Body of pancreas (tissue), 4 donors: ENCODE measurements at regions not wholly inside any gene's neighbourhood (a gene's known extent, or its start where the extent isn't known, plus 50 kb on each side); places are given as distances from the start of the nearest gene placed in this dataset.
A peak's percentile ranks its signal among the peaks of the same experiment; 100 is the strongest.
"Not testable (repeated sequence)": the region's sequence is repeated elsewhere in the genome, so short reads cannot be mapped to it uniquely, and the experiment has no call there.

Experiments used
- ATAC-seq: fragments of 150-250 bp; one replicate; pipeline ENCODE4 v1.9.1; 2016
- DNase-seq, 4 donors: peaks; one replicate each; pipeline ENCODE4 v3.0.0-alpha.2; 2019
- H3K27ac ChIP-seq, 4 donors: fragments of 200-600 bp; sonication (generic); 1 replicate in 3 of 4; 2 replicates in 1 of 4; pipeline versions ENCODE4 v1.5.1 to v1.6.1; 2016 to 2019; ENCODE audit warnings: mild to moderate bottlenecking in 1 of 4, mixed read lengths in 1 of 4, moderate library complexity in 1 of 4
- H3K27me3 ChIP-seq, 2 donors: fragments of 200-600 bp; sonication (generic); one replicate each; pipeline ENCODE4 v1.6.0; 2016; ENCODE audit warnings: mild to moderate bottlenecking in 1 of 2
- H3K36me3 ChIP-seq, 2 donors: fragments of 200-600 bp; sonication (generic); replicated peaks in 1 of 2; 2 replicates each; pipeline ENCODE4 v1.5.1; 2016; ENCODE audit warnings: low read depth in 2 of 2; ENCODE audit not compliant: insufficient read depth in 1 of 2
- H3K4me1 ChIP-seq: fragments of 200-600 bp; sonication (generic); one replicate; pipeline ENCODE4 v1.6.0; 2016
- H3K4me3 ChIP-seq, 2 donors: fragments of 200-600 bp; sonication (generic); 1 replicate in 1 of 2; 2 replicates in 1 of 2; pipeline ENCODE4 v1.5.1; 2016 to 2019
- H3K9me3 ChIP-seq, 3 donors: fragments of 200-600 bp; sonication (generic); 1 replicate in 2 of 3; 2 replicates in 1 of 3; pipeline ENCODE4 v1.5.1; 2016
- CTCF ChIP-seq, 7 experiments: fragments of 450-650 bp in 4 of 7; fragments of 200-600 bp in 3 of 7; sonication (generic) in 3 of 7; IDR thresholded peaks; one replicate each; pipeline ENCODE4 v1.5.1; 2016 to 2019; ENCODE audit warnings: antibody characterized with exemption in 7 of 7
- POLR2A ChIP-seq, 3 donors: fragments of 450-650 bp; IDR thresholded peaks; one replicate each; pipeline ENCODE4 v1.6.1; 2016; ENCODE audit warnings: antibody characterized with exemption in 3 of 3, mild to moderate bottlenecking in 2 of 3
- WGBS, 2 donors: methylation state at CpG; one replicate each; pipeline ENCODE4 v1.1.5; 2017; 5-methylcytosine and 5-hydroxymethylcytosine counted together
- intact Hi-C: fragments of 100-400 bp; cut with DNase I; formaldehyde crosslinking; loops from one replicate; pipeline ENCODE4 v1.15.1; 2023

- Histone ChIP-seq H3K9me3 (no peaks in the 10 kb centered on the region), H3K4me1 (no peaks in the 10 kb centered on the region), H3K27ac (no peak overlapping the region), H3K4me3 (no peak overlapping the region), H3K36me3 (no peaks in the 10 kb centered on the region), H3K27me3 (no peaks in the 10 kb centered on the region)
- no peak for DNase-seq
- 61 to 73% methylated on average over 5 of the region's 5 CpGs for WGBS, 2 donors
- no peak for ATAC-seq
- no peak for TF ChIP-seq CTCF (IDR thresholded peaks at IDR 0.05)
- no peak for TF ChIP-seq POLR2A (IDR thresholded peaks at IDR 0.05)
- intact Hi-C loops, result no loop called here
Observed at GRCh38 chr15:85284497-85284896, 95.9 kb upstream of the AKAP13 start.

- TF ChIP-seq CTCF (IDR thresholded peaks at IDR 0.05), result peak; percentile 34 to 79 (median 67)
- TF ChIP-seq POLR2A (IDR thresholded peaks at IDR 0.05), result no peak
- Histone ChIP-seq H3K27ac (no peak overlapping the region), H3K36me3 (no peaks in the 10 kb centered on the region), H3K4me3 (no peak overlapping the region), H3K4me1 (no peaks in the 10 kb centered on the region), H3K27me3 (no peaks in the 10 kb centered on the region), H3K9me3 (no peaks in the 10 kb centered on the region)
- ATAC-seq (peak; percentile 78), DNase-seq (peak; percentile 66 to 87 (median 80))
- intact Hi-C loops, result no loop called here
- 5 to 8% methylated on average over 4 to 6 of the region's 6 CpGs for WGBS, 2 donors
Observed at GRCh38 chr15:85289677-85290365, 90.6 kb upstream of the AKAP13 start.

- H3K4me3 ChIP-seq, H3K27me3 ChIP-seq, H3K36me3 ChIP-seq, ATAC-seq, DNase-seq, H3K9me3 ChIP-seq, H3K4me1 ChIP-seq, H3K27ac ChIP-seq, intact Hi-C loops: not testable (repeated sequence)
- 74 to 77% methylated on average over 5 of the region's 5 CpGs for WGBS, 2 donors
Observed at GRCh38 chr15:85292583-85292982, 87.8 kb upstream of the AKAP13 start.

GRCh38 chr15:85296615-85297402, 83.6 kb upstream of the AKAP13 start:
- no peaks in the 10 kb centered on the region for H3K27me3 ChIP-seq
- DNase-seq (peak; percentile 74 to 84 (median 76)), ATAC-seq (peak; percentile 92)
- no peaks in the 10 kb centered on the region for H3K9me3 ChIP-seq
- TF ChIP-seq CTCF (IDR thresholded peaks at IDR 0.05) (peak; percentile 38 to 82 (median 72)), POLR2A (IDR thresholded peaks at IDR 0.05) (no peak)
- peaks cover 5% of the 10 kb centered on the region for H3K4me1 ChIP-seq
- H3K36me3 ChIP-seq, result no peaks in the 10 kb centered on the region
- H3K27ac ChIP-seq, result no peak overlapping the region
- intact Hi-C loops, result no loop called here
- 15 to 29% methylated on average over 7 to 14 of the region's 14 CpGs for WGBS, 2 donors
- H3K4me3 ChIP-seq, result no peak overlapping the region

- Histone ChIP-seq H3K4me3 (no peak overlapping the region), H3K36me3 (no peaks in the 10 kb centered on the region), H3K4me1 (peaks cover 5% of the 10 kb centered on the region), H3K27ac (no peak overlapping the region), H3K27me3 (no peaks in the 10 kb centered on the region), H3K9me3 (no peaks in the 10 kb centered on the region)
- DNase-seq (no peak), ATAC-seq (no peak)
- intact Hi-C loops, result no loop called here
- WGBS, 2 donors, result 88 to 94% methylated on average over 7 of the region's 7 CpGs
- TF ChIP-seq POLR2A (IDR thresholded peaks at IDR 0.05) (no peak), CTCF (IDR thresholded peaks at IDR 0.05) (no peak)
Observed at GRCh38 chr15:85297537-85297936, 82.9 kb upstream of the AKAP13 start.
